Activated B cell treated with CpG ODN at 0.5 μM for 24 hours (primary cell): ENCODE measurements at regions not wholly inside any gene's neighbourhood (a gene's known extent, or its start where the extent isn't known, plus 50 kb on each side); places are given as distances from the start of the nearest gene placed in this dataset.

ENCODE experiments used
- ATAC-seq: fragments of 200-7000 bp; cut with Tn5 transposase; one replicate; pipeline ENCODE4 v1.10.0; 2021; ENCODE audit warnings: low read depth, mild to moderate bottlenecking, moderate library complexity
- CTCF ChIA-PET: fragments of 350-600 bp; sonication (Branson Sonifier 250); formaldehyde crosslinking; loops from one replicate; lab custom pipeline; 2021; ENCODE audit warnings: antibody characterized with exemption; lab: Charles Lee
- POLR2A ChIA-PET: fragments of 350-600 bp; sonication (Branson Sonifier 250); formaldehyde crosslinking; loops from one replicate; lab custom pipeline; 2021; ENCODE audit warnings: antibody characterized with exemption; lab: Charles Lee
- DNase-seq: peaks from one replicate; pipeline ENCODE4 v3.0.0; 2022
- H3K27ac Mint-ChIP-seq: one replicate; pipeline ENCODE4 v1.8.0; 2020; ENCODE audit warnings: mixed read lengths
- H3K27me3 Mint-ChIP-seq: one replicate; pipeline ENCODE4 v1.8.0; 2021; ENCODE audit warnings: mixed read lengths
- H3K36me3 Mint-ChIP-seq: one replicate; pipeline ENCODE4 v1.8.0; 2021; ENCODE audit warnings: low read depth, mixed read lengths
- H3K4me1 Mint-ChIP-seq: one replicate; pipeline ENCODE4 v1.8.0; 2021; ENCODE audit warnings: mixed read lengths
- H3K4me3 Mint-ChIP-seq: one replicate; pipeline ENCODE4 v1.8.0; 2020; ENCODE audit warnings: mild to moderate bottlenecking, mixed read lengths
- H3K9me3 Mint-ChIP-seq: one replicate; pipeline ENCODE4 v1.8.0; 2020; ENCODE audit warnings: mixed read lengths
- intact Hi-C: fragments of 100-400 bp; cut with micrococcal nuclease; formaldehyde crosslinking; loops from one replicate; pipeline ENCODE4 v1.15.1; 2024
- TF ChIP-seq, protein P1 (sequence below): fragments of 200-600 bp; IDR thresholded peaks from one replicate; pipeline ENCODE4 v1.8.0; 2022; ENCODE audit warnings: antibody characterized with exemption, mild to moderate bottlenecking

DNA sequence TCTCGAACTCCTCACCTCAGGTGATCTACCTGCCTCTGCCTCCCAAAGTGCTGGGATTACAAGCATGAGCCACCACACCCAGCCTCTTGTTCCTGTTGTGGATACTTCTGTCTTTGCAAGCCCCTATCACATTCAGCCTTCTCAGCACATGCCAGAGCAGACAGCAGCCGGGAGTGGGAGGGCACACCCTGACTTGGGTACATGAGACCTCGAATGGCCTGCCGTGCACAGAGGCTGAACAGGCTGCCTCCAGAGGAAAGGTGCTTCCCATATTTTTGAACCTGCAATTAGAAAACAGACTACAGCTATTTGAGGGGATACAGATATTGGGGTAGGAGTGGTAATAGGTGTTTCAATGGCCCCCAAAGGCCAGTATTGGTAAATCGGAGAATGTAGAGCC lies 307.3 kb upstream of the DIO3 start:
- peaks cover 3% of the 10 kb centered on the region for H3K27me3 Mint-ChIP-seq
- intact Hi-C loops = no loop called here

DNA sequence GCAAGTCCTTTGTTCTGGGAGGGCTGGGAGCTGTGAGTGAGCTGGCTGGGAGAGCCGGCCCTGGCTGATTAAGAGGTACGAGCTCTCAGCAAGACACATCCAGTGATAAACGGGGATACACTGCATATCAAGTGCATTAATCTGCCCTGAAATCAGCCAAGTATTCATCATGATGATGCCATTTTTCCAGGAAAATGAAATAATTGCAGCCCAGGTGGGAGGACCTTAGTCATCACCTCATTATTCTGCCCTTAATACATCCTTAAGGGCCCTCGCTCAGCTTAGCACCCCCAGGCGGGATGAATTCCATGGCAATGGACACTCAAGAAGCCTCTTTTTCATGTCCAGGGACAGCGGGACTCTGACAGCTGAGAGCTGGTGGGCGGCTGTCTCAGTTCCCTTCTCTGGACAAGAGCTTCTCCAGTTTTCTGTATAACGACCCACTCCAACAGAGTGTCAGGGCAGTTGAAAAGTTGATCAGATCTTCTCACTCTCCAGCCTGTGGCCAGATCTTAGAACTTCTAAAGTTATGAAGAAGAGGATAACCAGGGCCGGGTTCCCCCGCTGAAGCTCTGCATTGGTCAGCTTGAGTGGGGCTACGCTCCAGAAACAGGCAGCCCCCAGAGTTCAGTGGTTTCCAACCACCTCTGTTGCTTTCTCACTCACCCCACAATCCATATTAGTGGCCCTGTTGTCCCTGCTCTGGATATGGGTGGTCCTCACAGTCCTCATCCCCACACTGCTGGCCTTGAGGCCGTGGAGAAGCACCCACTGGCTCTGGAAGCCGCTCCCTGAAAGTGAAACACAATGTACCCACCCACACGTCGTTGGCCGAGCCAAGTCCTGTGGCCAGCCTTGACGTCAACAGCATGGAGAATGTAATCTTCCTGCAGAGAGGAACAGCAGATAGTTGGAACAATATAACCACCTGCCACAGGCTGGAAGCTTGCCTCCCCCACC lies 306.2 kb upstream of the DIO3 start:
- POLR2A ChIA-PET = no interaction called here
- no peaks in the 10 kb centered on the region for H3K36me3 Mint-ChIP-seq
- no peak overlapping the region for H3K27ac Mint-ChIP-seq
- H3K4me3 Mint-ChIP-seq = no peak overlapping the region
- no peaks in the 10 kb centered on the region for H3K4me1 Mint-ChIP-seq
- TF ChIP-seq, protein P1, sequence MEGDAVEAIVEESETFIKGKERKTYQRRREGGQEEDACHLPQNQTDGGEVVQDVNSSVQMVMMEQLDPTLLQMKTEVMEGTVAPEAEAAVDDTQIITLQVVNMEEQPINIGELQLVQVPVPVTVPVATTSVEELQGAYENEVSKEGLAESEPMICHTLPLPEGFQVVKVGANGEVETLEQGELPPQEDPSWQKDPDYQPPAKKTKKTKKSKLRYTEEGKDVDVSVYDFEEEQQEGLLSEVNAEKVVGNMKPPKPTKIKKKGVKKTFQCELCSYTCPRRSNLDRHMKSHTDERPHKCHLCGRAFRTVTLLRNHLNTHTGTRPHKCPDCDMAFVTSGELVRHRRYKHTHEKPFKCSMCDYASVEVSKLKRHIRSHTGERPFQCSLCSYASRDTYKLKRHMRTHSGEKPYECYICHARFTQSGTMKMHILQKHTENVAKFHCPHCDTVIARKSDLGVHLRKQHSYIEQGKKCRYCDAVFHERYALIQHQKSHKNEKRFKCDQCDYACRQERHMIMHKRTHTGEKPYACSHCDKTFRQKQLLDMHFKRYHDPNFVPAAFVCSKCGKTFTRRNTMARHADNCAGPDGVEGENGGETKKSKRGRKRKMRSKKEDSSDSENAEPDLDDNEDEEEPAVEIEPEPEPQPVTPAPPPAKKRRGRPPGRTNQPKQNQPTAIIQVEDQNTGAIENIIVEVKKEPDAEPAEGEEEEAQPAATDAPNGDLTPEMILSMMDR = no peak
- DNase-seq (no peak), ATAC-seq (no peak)
- CTCF ChIA-PET = no interaction called here
- intact Hi-C loops = no loop called here
- H3K9me3 Mint-ChIP-seq = no peaks in the 10 kb centered on the region
- peaks cover 3% of the 10 kb centered on the region for H3K27me3 Mint-ChIP-seq

More for the DNA sequence above, 307.3 kb upstream of the DIO3 start:
- ATAC-seq (no peak), DNase-seq (no peak)
- Mint-ChIP-seq H3K9me3 (no peaks in the 10 kb centered on the region), H3K27ac (no peak overlapping the region), H3K4me3 (no peak overlapping the region), H3K36me3 (no peaks in the 10 kb centered on the region), H3K4me1 (no peaks in the 10 kb centered on the region)
- TF ChIP-seq, protein P1 = no peak
- POLR2A ChIA-PET = no interaction called here
- CTCF ChIA-PET = no interaction called here

DNA sequence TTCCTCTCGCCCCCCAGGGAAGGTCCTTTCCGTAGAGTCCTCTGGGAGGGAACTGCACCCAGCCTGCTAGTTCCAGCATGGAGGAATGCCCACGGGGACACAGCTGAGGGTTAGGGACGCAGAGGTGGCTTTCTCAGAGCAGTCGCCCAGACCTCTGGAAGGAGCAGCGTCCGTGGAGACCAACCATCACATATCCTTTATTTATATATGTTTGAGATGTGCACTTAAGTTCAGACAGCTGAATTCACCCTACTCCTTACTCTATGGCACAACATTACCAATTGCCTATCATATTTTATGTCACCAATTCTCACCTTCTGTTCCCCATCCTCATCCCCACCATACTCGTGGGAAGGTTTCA lies 305.6 kb upstream of the DIO3 start:
- Mint-ChIP-seq H3K4me3 (no peak overlapping the region), H3K27me3 (peaks cover 3% of the 10 kb centered on the region), H3K36me3 (no peaks in the 10 kb centered on the region), H3K9me3 (no peaks in the 10 kb centered on the region), H3K27ac (no peak overlapping the region), H3K4me1 (no peaks in the 10 kb centered on the region)
- TF ChIP-seq, protein P1 = no peak
- intact Hi-C loops = no loop called here
- CTCF ChIA-PET = no interaction called here
- no peak for ATAC-seq
- no peak for DNase-seq
- POLR2A ChIA-PET = no interaction called here

DNA sequence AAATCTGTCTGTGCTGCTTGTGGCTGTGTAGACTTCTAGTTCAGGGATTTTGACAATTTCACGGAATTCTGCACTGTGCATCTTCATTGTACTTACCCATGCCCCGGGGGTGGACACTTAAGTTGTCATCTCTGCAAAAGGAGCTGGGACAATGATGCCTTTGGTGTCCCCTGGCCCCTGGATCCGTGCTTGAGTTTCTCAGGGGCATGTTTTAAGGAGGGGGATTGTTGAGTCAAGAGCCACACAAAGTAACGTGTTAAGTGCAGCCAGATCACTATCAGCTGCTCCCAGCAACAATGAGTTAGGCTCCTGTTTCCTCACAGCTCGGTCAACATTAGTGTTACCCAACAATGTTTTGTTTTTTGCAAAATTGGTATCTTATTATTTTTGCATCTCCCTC lies 305.0 kb upstream of the DIO3 start:
- Mint-ChIP-seq H3K27me3 (peaks cover 3% of the 10 kb centered on the region), H3K36me3 (no peaks in the 10 kb centered on the region), H3K4me3 (no peak overlapping the region), H3K9me3 (no peaks in the 10 kb centered on the region), H3K4me1 (no peaks in the 10 kb centered on the region), H3K27ac (no peak overlapping the region)
- POLR2A ChIA-PET = no interaction called here
- intact Hi-C loops = no loop called here
- ATAC-seq (no peak), DNase-seq (no peak)
- CTCF ChIA-PET = no interaction called here
- TF ChIP-seq, protein P1 = no peak

DNA sequence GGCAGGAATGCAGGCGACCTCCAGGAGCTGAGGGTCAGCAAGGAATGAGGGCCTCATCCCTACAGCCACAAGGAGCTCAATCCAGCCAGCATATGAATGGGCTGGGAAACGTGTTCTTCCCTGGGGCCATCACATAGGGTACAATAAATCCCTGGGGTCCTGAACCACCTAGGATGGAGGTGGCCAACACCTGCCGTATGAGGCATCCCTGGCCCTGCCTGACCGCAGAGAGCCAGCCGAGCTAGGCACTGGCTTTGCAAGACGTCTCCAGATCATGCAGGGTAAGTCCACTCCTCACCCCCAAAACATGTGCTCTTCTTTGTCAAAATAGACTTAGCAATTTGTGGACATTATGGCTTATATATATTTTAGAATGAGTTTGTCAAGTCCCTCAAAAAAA lies 303.7 kb upstream of the DIO3 start:
- POLR2A ChIA-PET = no interaction called here
- Mint-ChIP-seq H3K36me3 (no peaks in the 10 kb centered on the region), H3K27ac (no peak overlapping the region)

More for the DNA sequence above, 303.7 kb upstream of the DIO3 start:
- CTCF ChIA-PET = no interaction called here
- no peaks in the 10 kb centered on the region for H3K27me3 Mint-ChIP-seq
- DNase-seq (no peak), ATAC-seq (no peak)
- peaks cover 7% of the 10 kb centered on the region for H3K9me3 Mint-ChIP-seq
- no peak overlapping the region for H3K4me3 Mint-ChIP-seq
- intact Hi-C loops = no loop called here
- H3K4me1 Mint-ChIP-seq = no peaks in the 10 kb centered on the region
- TF ChIP-seq, protein P1 = no peak
